Omental fat pad (tissue), 3 donors: ENCODE measurements at regions not wholly inside any gene's neighbourhood (a gene's known extent, or its start where the extent isn't known, plus 50 kb on each side); places are given as distances from the start of the nearest gene placed in this dataset.

Experiments
- ATAC-seq: fragments of 150-250 bp; one replicate; pipeline ENCODE4 v1.9.1; 2016; ENCODE audit warnings: mild to moderate bottlenecking, moderate library complexity; ENCODE audit not compliant: low FRiP score
- DNase-seq: peaks from one replicate; pipeline ENCODE4 v3.0.0-alpha.2; 2019; ENCODE audit warnings: low spot score
- TF ChIP-seq, protein P1 (sequence below), 3 donors: fragments of 450-650 bp; IDR thresholded peaks; one replicate each; pipeline ENCODE4 v1.5.1; 2016 to 2017; ENCODE audit warnings: antibody characterized with exemption in 3 of 3, mild to moderate bottlenecking in 3 of 3, moderate library complexity in 2 of 3

DNA sequence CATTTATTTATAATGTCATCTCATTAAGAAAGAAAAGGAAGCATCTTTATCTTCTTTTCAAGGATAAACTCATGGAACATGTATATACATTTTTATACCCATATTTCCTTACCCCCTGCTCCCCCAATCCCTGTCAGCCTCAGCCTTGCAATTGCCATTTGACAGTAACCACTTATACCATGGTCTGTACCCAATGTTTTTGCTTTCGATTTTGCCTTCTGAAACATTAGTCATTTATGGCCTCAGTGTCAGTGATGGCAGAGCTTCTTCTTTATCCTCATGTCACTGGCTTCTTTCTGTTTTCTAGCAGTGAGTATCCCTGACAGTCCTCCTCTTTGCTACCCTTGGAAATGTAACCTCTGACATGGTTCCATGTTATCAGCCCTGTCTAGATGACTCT lies 228.4 kb downstream of the SPRY1 start:
- ATAC-seq (no peak), DNase-seq (no peak)
- TF ChIP-seq, protein P1, sequence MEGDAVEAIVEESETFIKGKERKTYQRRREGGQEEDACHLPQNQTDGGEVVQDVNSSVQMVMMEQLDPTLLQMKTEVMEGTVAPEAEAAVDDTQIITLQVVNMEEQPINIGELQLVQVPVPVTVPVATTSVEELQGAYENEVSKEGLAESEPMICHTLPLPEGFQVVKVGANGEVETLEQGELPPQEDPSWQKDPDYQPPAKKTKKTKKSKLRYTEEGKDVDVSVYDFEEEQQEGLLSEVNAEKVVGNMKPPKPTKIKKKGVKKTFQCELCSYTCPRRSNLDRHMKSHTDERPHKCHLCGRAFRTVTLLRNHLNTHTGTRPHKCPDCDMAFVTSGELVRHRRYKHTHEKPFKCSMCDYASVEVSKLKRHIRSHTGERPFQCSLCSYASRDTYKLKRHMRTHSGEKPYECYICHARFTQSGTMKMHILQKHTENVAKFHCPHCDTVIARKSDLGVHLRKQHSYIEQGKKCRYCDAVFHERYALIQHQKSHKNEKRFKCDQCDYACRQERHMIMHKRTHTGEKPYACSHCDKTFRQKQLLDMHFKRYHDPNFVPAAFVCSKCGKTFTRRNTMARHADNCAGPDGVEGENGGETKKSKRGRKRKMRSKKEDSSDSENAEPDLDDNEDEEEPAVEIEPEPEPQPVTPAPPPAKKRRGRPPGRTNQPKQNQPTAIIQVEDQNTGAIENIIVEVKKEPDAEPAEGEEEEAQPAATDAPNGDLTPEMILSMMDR (IDR thresholded peaks at IDR 0.05) = no peak

DNA sequence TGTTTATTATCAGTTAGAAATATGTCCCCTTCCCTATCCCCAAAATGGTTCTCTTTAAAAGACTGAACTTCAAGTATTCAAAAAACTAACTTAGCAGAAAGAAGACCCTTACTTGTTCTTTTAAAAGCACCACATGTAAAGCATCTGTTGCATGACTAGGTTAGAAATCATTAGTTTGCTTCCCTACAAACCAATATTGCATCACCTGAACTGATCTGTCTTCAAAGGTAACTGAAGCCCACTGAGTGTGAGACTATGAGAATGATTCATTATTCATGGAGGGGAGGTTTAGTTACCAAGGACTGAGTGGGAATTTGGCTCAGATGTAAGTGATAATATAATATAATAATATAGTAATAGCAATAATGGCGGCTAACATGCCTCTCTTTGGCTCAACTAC lies 231.7 kb downstream of the SPRY1 start:
- TF ChIP-seq, protein P1 (IDR thresholded peaks at IDR 0.05) = no peak
- DNase-seq (no peak), ATAC-seq (no peak)

DNA sequence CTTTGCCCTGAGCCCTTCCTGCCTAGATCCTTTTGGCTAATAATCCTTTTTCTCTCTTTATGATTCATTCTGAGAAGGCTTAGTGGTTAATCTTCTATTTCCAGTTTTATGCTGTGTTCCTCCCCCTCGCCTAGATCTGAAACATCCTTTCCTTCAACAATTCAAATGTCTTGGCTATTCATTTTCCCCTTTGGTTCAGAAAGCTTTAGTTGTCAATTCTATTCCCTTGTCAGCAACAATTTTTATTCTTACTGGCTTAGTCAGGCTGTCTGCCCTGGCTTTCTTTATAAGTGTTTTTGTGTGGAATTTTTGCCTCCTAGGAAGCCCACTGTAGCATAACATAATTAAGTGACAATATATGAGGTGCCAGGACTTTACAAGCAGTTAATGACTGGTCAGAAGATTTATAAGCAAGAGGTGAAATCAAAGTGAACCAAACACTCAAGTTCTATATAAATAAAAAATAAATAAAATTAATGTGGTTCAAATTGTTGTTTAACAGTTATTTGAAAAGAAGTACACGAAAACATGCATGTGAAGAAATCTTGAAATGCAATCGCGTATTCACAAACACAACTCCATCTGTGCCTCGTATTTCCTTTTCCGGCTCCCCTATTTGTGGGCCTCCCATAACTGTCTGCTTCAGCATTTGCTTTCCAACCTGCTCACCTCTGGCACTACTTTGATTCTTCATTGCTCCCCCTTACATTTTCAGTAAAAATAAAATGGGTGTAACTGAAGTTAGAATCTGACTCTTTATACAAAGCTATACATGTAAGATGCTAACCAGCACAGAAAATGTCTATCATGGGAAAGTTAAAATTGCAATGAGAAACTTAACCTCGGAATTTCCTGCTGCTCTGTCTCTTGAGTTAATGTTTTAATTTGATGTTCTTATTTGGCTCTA lies 235.4 kb downstream of the SPRY1 start:
- DNase-seq = no peak
- TF ChIP-seq, protein P1 (IDR thresholded peaks at IDR 0.05) = no peak
- no peak for ATAC-seq

DNA sequence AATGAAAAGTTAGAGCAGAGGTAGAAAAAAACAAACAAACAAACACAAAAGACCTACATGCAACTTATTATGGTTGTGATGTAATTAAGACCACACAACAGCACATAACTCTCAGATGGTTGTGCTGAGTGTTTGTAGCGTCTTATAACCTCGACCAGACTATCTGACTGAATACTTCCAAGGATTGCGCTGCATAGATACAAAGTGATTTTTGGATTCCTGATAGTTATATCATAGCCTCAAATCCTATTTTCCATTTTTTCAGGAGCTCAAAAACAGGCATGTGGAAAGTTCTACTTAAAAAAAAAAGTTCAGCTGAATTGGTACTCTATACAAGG lies 236.1 kb downstream of the SPRY1 start:
- no peak for ATAC-seq
- TF ChIP-seq, protein P1 (IDR thresholded peaks at IDR 0.05) = no peak

DNA sequence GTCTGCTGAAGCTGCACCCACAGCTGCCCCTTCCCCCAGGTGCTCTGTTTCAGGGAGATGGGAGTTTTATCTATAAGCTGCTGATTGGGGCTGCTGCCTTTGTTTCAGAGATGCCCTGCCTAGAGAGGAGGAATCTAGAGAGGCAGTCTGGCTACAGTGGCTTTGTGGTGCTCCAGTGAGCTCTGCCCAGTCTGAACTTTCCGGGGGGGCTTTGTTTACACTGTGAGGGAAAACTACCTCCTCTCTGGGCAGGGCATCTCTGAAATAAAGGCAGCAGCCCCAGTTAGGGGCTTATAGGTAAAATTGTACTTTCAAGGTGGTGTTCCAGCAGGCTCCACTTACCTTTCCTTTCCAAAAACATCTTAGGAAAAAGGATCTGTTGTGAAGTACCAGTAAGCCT lies 242.2 kb downstream of the SPRY1 start:
- TF ChIP-seq, protein P1 (IDR thresholded peaks at IDR 0.05) = no peak
- ATAC-seq (no peak), DNase-seq (no peak)

More for the DNA sequence above, 236.1 kb downstream of the SPRY1 start:
- no peak for DNase-seq

DNA sequence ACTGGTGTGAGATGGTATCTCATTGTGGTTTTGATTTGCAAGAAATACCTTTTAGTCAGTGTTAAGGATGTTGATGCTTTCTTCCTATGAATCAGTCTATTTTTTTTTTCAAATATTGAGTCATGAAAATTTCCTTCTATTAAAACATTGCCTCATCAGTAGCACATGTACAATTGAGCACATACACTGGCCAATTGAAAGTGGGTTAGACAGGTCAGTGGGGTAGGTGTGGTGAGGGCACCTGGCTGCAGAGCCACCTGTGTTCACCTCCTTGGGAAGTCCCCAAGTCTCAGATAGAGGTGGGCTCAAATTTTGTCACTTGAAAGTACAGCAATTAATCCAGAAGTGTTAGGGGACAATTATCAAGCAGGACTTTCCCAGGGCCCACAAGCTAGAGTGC lies 243.7 kb downstream of the SPRY1 start:
- DNase-seq (no peak), ATAC-seq (no peak)
- TF ChIP-seq, protein P1 (IDR thresholded peaks at IDR 0.05) = no peak

DNA sequence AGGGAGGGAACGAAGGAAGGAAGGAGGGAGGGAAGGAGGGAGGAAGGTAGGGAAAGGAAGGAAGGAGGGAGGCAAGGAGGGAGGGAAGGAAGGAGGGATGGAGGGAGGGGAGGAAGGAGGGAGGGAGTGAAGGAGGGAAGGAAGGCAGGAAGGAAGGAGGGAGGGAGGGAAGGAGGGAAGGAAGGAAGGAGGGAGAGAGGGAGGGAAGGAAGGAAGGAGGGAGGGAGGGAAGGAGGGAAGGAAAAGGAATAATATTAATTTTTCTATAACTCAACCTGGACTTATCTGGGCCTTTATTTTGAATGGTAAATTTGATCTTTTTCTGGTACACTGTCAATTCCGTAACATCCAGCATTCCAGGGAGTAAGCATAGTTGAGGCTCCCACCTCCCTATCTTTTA lies 244.2 kb downstream of the SPRY1 start:
- DNase-seq (no peak), ATAC-seq (no peak)
- TF ChIP-seq, protein P1 (IDR thresholded peaks at IDR 0.05) = no peak
